Parathyroid adenoma (tissue), 2 donors: ENCODE measurements at regions not wholly inside any gene's neighbourhood (a gene's known extent, or its start where the extent isn't known, plus 50 kb on each side); places are given as distances from the start of the nearest gene placed in this dataset.

Experiments
- H2AFZ ChIP-seq: fragments of 300-600 bp; sonication (generic); one replicate; pipeline ENCODE4 v1.7.0; 2017; ENCODE audit warnings: antibody characterized with exemption, mild to moderate bottlenecking
- H3K27ac ChIP-seq: fragments of 300-600 bp; sonication (generic); one replicate; pipeline ENCODE4 v1.7.0; 2017
- H3K27me3 ChIP-seq: fragments of 300-600 bp; sonication (generic); one replicate; pipeline ENCODE4 v1.7.0; 2017; ENCODE audit warnings: low read length; ENCODE audit not compliant: control insufficient read depth, insufficient read depth
- H3K36me3 ChIP-seq: fragments of 300-600 bp; sonication (generic); one replicate; pipeline ENCODE4 v1.7.0; 2017; ENCODE audit warnings: low read length; ENCODE audit not compliant: control insufficient read depth, insufficient read depth
- H3K4me1 ChIP-seq: fragments of 300-600 bp; sonication (generic); one replicate; pipeline ENCODE4 v1.7.0; 2017; ENCODE audit warnings: control low read depth
- H3K4me2 ChIP-seq: fragments of 300-600 bp; sonication (generic); one replicate; pipeline ENCODE4 v1.7.0; 2017; ENCODE audit warnings: low read length
- H3K4me3 ChIP-seq: fragments of 300-600 bp; sonication (generic); one replicate; pipeline ENCODE4 v1.7.0; 2017; ENCODE audit warnings: low read depth, low read length
- H3K79me2 ChIP-seq: fragments of 300-600 bp; sonication (generic); one replicate; pipeline ENCODE4 v1.7.0; 2017; ENCODE audit warnings: control low read depth
- H3K9ac ChIP-seq: fragments of 300-600 bp; sonication (generic); one replicate; pipeline ENCODE4 v1.7.0; 2017; ENCODE audit warnings: mild to moderate bottlenecking
- H3K9me3 ChIP-seq: fragments of 300-600 bp; sonication (generic); one replicate; pipeline ENCODE4 v1.7.0; 2017; ENCODE audit warnings: low read length; ENCODE audit not compliant: control insufficient read depth
- TF ChIP-seq, protein P1 (sequence below): fragments of 300-600 bp; sonication (generic); IDR thresholded peaks from one replicate; pipeline ENCODE4 v1.7.0; 2017; ENCODE audit warnings: antibody characterized with exemption, mild to moderate bottlenecking
- donor health status: primary hyperparathyroidism.

- no peaks in the 10 kb centered on the region for H3K27me3 ChIP-seq
- H3K4me2 ChIP-seq: no peak overlapping the region
- TF ChIP-seq, protein P1, sequence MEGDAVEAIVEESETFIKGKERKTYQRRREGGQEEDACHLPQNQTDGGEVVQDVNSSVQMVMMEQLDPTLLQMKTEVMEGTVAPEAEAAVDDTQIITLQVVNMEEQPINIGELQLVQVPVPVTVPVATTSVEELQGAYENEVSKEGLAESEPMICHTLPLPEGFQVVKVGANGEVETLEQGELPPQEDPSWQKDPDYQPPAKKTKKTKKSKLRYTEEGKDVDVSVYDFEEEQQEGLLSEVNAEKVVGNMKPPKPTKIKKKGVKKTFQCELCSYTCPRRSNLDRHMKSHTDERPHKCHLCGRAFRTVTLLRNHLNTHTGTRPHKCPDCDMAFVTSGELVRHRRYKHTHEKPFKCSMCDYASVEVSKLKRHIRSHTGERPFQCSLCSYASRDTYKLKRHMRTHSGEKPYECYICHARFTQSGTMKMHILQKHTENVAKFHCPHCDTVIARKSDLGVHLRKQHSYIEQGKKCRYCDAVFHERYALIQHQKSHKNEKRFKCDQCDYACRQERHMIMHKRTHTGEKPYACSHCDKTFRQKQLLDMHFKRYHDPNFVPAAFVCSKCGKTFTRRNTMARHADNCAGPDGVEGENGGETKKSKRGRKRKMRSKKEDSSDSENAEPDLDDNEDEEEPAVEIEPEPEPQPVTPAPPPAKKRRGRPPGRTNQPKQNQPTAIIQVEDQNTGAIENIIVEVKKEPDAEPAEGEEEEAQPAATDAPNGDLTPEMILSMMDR: no peak
- H3K4me1 ChIP-seq: peaks cover 4% of the 10 kb centered on the region
- H3K9me3 ChIP-seq: no peaks in the 10 kb centered on the region
- H3K27ac ChIP-seq: no peak overlapping the region
- H2AFZ ChIP-seq: no peak overlapping the region
- no peaks in the 10 kb centered on the region for H3K79me2 ChIP-seq
- H3K36me3 ChIP-seq: no peaks in the 10 kb centered on the region
- no peak overlapping the region for H3K4me3 ChIP-seq
- no peak overlapping the region for H3K9ac ChIP-seq
Measured at GRCh38 chr5:93674866-93675459, 66.4 kb downstream of the POU5F2 start.

DNA sequence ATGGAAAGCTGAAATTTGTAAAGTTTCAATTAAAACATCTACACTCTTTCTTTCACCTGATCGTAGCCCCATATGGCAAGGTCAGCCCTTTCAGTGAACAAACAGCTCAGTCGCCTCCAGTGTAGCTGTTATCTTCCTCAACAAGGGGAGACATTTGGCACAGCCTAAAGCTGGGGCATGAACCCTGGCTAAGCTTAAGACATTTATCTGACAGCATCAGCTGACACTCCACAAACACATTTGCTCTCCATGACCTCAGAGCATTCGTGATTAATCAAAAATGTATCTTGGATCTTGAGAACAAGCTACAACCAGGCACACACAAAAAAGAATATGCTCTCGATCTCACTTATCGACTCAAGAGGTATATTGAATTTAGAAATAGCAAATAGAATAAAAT is 67.3 kb downstream of the POU5F2 start:
- H3K4me2 ChIP-seq: peak overlapping the region; percentile 20
- H3K4me1 ChIP-seq: peaks cover 4% of the 10 kb centered on the region
- TF ChIP-seq, protein P1: no peak
- no peaks in the 10 kb centered on the region for H3K27me3 ChIP-seq
- no peaks in the 10 kb centered on the region for H3K9me3 ChIP-seq
- H3K4me3 ChIP-seq: no peak overlapping the region
- no peak overlapping the region for H3K27ac ChIP-seq
- no peaks in the 10 kb centered on the region for H3K36me3 ChIP-seq
- no peaks in the 10 kb centered on the region for H3K79me2 ChIP-seq
- no peak overlapping the region for H3K9ac ChIP-seq
- no peak overlapping the region for H2AFZ ChIP-seq

DNA sequence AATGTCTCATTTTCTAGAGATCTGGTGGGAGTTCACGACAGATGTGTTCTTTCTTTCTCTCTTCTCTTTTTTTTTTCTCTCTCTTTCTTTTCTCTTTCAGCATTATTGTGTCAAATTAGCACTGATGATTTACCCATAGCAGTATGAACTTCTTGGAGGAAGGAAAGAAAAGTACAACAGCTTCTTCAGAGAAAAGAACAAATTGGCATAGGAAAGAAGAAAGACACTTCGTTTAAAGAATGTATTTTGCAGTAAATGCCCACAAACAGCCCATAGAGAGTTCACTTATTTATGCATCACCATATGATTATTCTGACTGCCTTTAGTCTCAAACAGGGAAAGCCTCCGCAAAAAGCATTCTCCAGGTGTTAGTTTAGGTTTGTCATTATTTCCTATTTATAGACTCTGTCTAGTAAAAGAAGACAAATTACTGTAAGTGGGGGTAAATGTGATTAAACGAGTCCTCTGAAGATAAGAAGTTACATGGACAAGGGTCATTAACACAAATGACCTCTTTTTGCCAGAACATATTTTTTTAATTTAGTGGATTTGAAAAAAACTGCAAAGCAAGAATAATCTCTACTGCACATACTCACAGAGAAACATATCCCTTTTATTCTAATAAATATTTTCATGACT is 68.0 kb downstream of the POU5F2 start:
- no peak overlapping the region for H3K27ac ChIP-seq
- H3K79me2 ChIP-seq: no peaks in the 10 kb centered on the region
- no peaks in the 10 kb centered on the region for H3K27me3 ChIP-seq
- H3K36me3 ChIP-seq: no peaks in the 10 kb centered on the region
- TF ChIP-seq, protein P1: no peak
- H3K4me1 ChIP-seq: peaks cover 4% of the 10 kb centered on the region
- H3K9me3 ChIP-seq: no peaks in the 10 kb centered on the region
- no peak overlapping the region for H3K4me2 ChIP-seq
- H2AFZ ChIP-seq: no peak overlapping the region
- H3K9ac ChIP-seq: no peak overlapping the region
- no peak overlapping the region for H3K4me3 ChIP-seq

DNA sequence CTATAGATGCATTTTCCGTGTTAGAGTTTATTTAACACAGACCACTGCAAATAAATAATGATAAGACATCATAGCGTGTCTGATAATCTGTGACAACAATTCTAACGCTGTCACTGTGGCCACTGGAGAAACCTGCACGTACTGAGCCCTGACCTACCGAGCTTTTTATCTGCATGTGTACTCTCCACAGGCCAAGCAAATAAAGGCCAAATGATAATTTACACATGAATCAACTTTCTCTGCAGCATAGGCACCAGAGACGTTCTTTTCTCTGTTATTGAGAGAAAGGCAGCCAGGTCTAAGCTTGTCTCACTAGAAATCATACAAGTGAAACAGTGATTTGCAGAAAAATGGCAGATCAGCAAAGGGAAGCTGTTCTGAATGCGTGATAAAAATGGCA is 75.8 kb downstream of the POU5F2 start:
- Histone ChIP-seq H3K36me3 (no peaks in the 10 kb centered on the region), H3K9me3 (no peaks in the 10 kb centered on the region), H3K9ac (no peak overlapping the region), H3K4me1 (no peaks in the 10 kb centered on the region), H2AFZ (no peak overlapping the region), H3K27ac (no peak overlapping the region), H3K4me2 (no peak overlapping the region), H3K27me3 (no peaks in the 10 kb centered on the region), H3K4me3 (no peak overlapping the region), H3K79me2 (no peaks in the 10 kb centered on the region)
- TF ChIP-seq, protein P1: no peak

DNA sequence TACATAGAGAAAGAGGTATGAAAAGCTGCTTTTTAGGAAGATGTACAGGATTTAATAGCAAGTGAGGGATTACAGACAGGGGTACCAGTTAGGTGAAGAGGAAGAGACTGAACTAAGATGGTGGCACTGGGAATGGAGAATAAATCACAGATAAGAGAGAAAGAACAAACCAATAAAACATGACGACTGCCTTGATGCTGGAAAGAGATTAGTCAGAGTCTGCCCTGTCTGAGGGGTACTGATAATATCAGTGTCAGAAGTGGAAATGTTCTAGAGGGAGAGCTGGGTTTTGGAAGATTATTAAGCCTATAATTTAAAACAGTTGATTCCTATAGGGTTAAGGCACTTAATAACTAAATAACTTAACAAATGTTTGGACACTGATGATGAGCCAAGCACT is 77.7 kb downstream of the NR2F1 start:
- Histone ChIP-seq H3K36me3 (no peaks in the 10 kb centered on the region), H3K9ac (no peak overlapping the region), H3K4me1 (no peaks in the 10 kb centered on the region), H3K79me2 (no peaks in the 10 kb centered on the region), H2AFZ (no peak overlapping the region), H3K9me3 (no peaks in the 10 kb centered on the region), H3K4me3 (no peak overlapping the region), H3K4me2 (no peak overlapping the region), H3K27ac (no peak overlapping the region), H3K27me3 (no peaks in the 10 kb centered on the region)
- TF ChIP-seq, protein P1: no peak
